H9 (cell line): ENCODE measurements at regions not wholly inside any gene's neighbourhood (a gene's known extent, or its start where the extent isn't known, plus 50 kb on each side); places are given as distances from the start of the nearest gene placed in this dataset.

Experiments used
- DNase-seq: peaks from one replicate; pipeline ENCODE4 v3.0.0-alpha.2; 2017
- H2AFZ ChIP-seq: one replicate; pipeline ENCODE4 v1.6.1; 2013; ENCODE audit warnings: mild to moderate bottlenecking, low read length, control low read depth, moderate library complexity
- H2AK5ac ChIP-seq: 2 replicates; pipeline ENCODE4 v1.6.1; 2013; ENCODE audit warnings: low read length, control low read depth, mixed read lengths; ENCODE audit not compliant: insufficient read length
- H2BK120ac ChIP-seq: one replicate; pipeline ENCODE4 v1.6.1; 2013; ENCODE audit warnings: low read depth, mild to moderate bottlenecking, low read length, control low read depth, inconsistent platforms; ENCODE audit not compliant: poor library complexity, severe bottlenecking
- H2BK12ac ChIP-seq: 2 replicates; pipeline ENCODE4 v1.6.1; 2013; ENCODE audit warnings: low read length, control low read depth, mixed read lengths, low read depth; ENCODE audit not compliant: insufficient read length
- H2BK15ac ChIP-seq: 2 replicates; pipeline ENCODE4 v1.6.1; 2013; ENCODE audit warnings: low read depth, low read length, control low read depth
- H2BK20ac ChIP-seq: one replicate; pipeline ENCODE4 v1.6.1; 2013; ENCODE audit warnings: low read depth, mild to moderate bottlenecking, low read length, control low read depth, inconsistent platforms; ENCODE audit not compliant: poor library complexity, severe bottlenecking
- H2BK5ac ChIP-seq: 2 replicates; pipeline ENCODE4 v1.6.1; 2013; ENCODE audit warnings: low read length, control low read depth, mixed read lengths; ENCODE audit not compliant: insufficient read length
- H3K14ac ChIP-seq: 2 replicates; pipeline ENCODE4 v1.6.1; 2013; ENCODE audit warnings: low read length, control low read depth; ENCODE audit not compliant: insufficient read depth
- H3K18ac ChIP-seq: 2 replicates; pipeline ENCODE4 v1.6.1; 2013; ENCODE audit warnings: low read depth, mild to moderate bottlenecking, mixed read lengths, low read length, control low read depth; ENCODE audit not compliant: insufficient read length
- H3K23ac ChIP-seq: 2 replicates; pipeline ENCODE4 v1.6.1; 2013; ENCODE audit warnings: low read length, control low read depth, mixed read lengths, low read depth; ENCODE audit not compliant: insufficient read length
- H3K23me2 ChIP-seq: 2 replicates; pipeline ENCODE4 v1.6.1; 2013; ENCODE audit warnings: low read depth, mild to moderate bottlenecking, mixed read lengths, low read length, control low read depth; ENCODE audit not compliant: insufficient read length, poor library complexity, severe bottlenecking
- H3K27ac ChIP-seq: 2 replicates; pipeline ENCODE4 v1.5.1; 2013; ENCODE audit warnings: low read length, control low read depth, mixed read lengths, low read depth; ENCODE audit not compliant: insufficient read length
- H3K27me3 ChIP-seq: 2 replicates; pipeline ENCODE4 v1.6.1; 2013; ENCODE audit warnings: low read length, control low read depth, inconsistent platforms; ENCODE audit not compliant: insufficient read depth
- H3K4ac ChIP-seq: 2 replicates; pipeline ENCODE4 v1.6.1; 2013; ENCODE audit warnings: low read depth, mild to moderate bottlenecking, control low read depth, inconsistent platforms, low read length, moderate library complexity
- H3K4me1 ChIP-seq: 2 replicates; pipeline ENCODE4 v1.6.1; 2013; ENCODE audit warnings: low read length, control low read depth, inconsistent platforms; ENCODE audit not compliant: insufficient read depth
- H3K4me2 ChIP-seq: 2 replicates; pipeline ENCODE4 v1.6.1; 2013; ENCODE audit warnings: low read length, control low read depth, mixed read lengths; ENCODE audit not compliant: insufficient read length, insufficient read depth
- H3K56ac ChIP-seq: 2 replicates; pipeline ENCODE4 v1.6.1; 2013; ENCODE audit warnings: low read depth, mild to moderate bottlenecking, mixed read lengths, low read length, control low read depth; ENCODE audit not compliant: insufficient read length
- H3K79me1 ChIP-seq: 2 replicates; pipeline ENCODE4 v1.6.1; 2013; ENCODE audit warnings: low read depth, mild to moderate bottlenecking, moderate library complexity, low read length, control low read depth, inconsistent platforms; ENCODE audit not compliant: insufficient read depth, poor library complexity, severe bottlenecking
- H3K79me2 ChIP-seq: 2 replicates; pipeline ENCODE4 v1.6.1; 2013; ENCODE audit warnings: low read length, control low read depth, inconsistent platforms; ENCODE audit not compliant: insufficient read depth
- H3K9ac ChIP-seq: 2 replicates; pipeline ENCODE4 v1.6.1; 2013; ENCODE audit warnings: low read length, control low read depth, mixed read lengths; ENCODE audit not compliant: insufficient read length; ENCODE audit errors: extremely low read depth
- H3K9me3 ChIP-seq: one replicate; pipeline ENCODE4 v1.6.1; 2013; ENCODE audit warnings: low read depth, low read length, inconsistent platforms; ENCODE audit not compliant: control insufficient read depth
- H3T11ph ChIP-seq: one replicate; pipeline ENCODE4 v1.6.1; 2013; ENCODE audit warnings: mild to moderate bottlenecking, low read length, control low read depth, inconsistent platforms
- H4K20me1 ChIP-seq: one replicate; pipeline ENCODE4 v1.6.1; 2013; ENCODE audit not compliant: control insufficient read depth, insufficient read length, insufficient read depth
- H4K5ac ChIP-seq: 2 replicates; pipeline ENCODE4 v1.6.1; 2013; ENCODE audit warnings: low read depth, mild to moderate bottlenecking, mixed read lengths, low read length, control low read depth; ENCODE audit not compliant: insufficient read length
- H4K8ac ChIP-seq: replicated peaks from 2 replicates; pipeline ENCODE4 v1.6.1; 2013; ENCODE audit warnings: low read length, control low read depth, mixed read lengths, low read depth; ENCODE audit not compliant: insufficient read length
- H4K91ac ChIP-seq: 2 replicates; pipeline ENCODE4 v1.6.1; 2013; ENCODE audit warnings: low read depth, mild to moderate bottlenecking, moderate library complexity, mixed read lengths, low read length, control low read depth; ENCODE audit not compliant: insufficient read length
- H3K27ac Mint-ChIP-seq, 3 experiments: 2 replicates in 2 of 3; 3 replicates in 1 of 3; pipeline ENCODE4 v1.8.0; 2020 to 2021; ENCODE audit warnings: mixed read lengths in 3 of 3, mild to moderate bottlenecking in 1 of 3, moderate library complexity in 1 of 3
- H3K27me3 Mint-ChIP-seq: 2 replicates; pipeline ENCODE4 v1.8.0; 2021; ENCODE audit warnings: low read depth, mild to moderate bottlenecking, moderate library complexity, mixed read lengths
- H3K36me3 Mint-ChIP-seq, 3 experiments: 2 replicates in 2 of 3; 3 replicates in 1 of 3; pipeline ENCODE4 v1.8.0; 2020 to 2021; ENCODE audit warnings: low read depth in 3 of 3, mixed read lengths in 3 of 3; ENCODE audit not compliant: insufficient read depth in 1 of 3
- H3K4me1 Mint-ChIP-seq, 2 experiments: 2 replicates each; pipeline ENCODE4 v1.8.0; 2020; ENCODE audit warnings: mixed read lengths in 2 of 2
- H3K4me3 Mint-ChIP-seq, 2 experiments: 2 replicates in 1 of 2; 3 replicates in 1 of 2; pipeline ENCODE4 v1.8.0; 2020 to 2021; ENCODE audit warnings: mild to moderate bottlenecking in 2 of 2, mixed read lengths in 2 of 2, moderate library complexity in 1 of 2
- H3K9me3 Mint-ChIP-seq, 2 experiments: 2 replicates in 1 of 2; 3 replicates in 1 of 2; pipeline ENCODE4 v1.8.0; 2020; ENCODE audit warnings: mild to moderate bottlenecking in 2 of 2, mixed read lengths in 2 of 2, moderate library complexity in 1 of 2
- CTCF ChIP-seq: fragments of 200-600 bp; sonication (generic); conservative IDR thresholded peaks from 3 replicates; pipeline ENCODE4 v1.8.0; 2021; ENCODE audit warnings: antibody characterized with exemption, mild to moderate bottlenecking
- WGBS: extraction: QIAGEN DNeasy Blood & Tissue Kit; methylation state at CpG from one replicate; pipeline ENCODE4 v1.1.7; 2013; ENCODE audit warnings: missing lambda C conversion rate, low lambda C conversion rate, mixed read lengths; ENCODE audit not compliant: insufficient read length; ENCODE audit errors: extremely low coverage; 5-methylcytosine and 5-hydroxymethylcytosine counted together

- Histone ChIP-seq H3K14ac (no peak overlapping the region), H2AK5ac (no peak overlapping the region), H2BK120ac (no peak overlapping the region), H3K79me2 (no peaks in the 10 kb centered on the region), H3T11ph (no peak overlapping the region), H2BK5ac (no peak overlapping the region), H3K27ac (no peak overlapping the region), H3K9me3 (no peaks in the 10 kb centered on the region), H3K4me1 (no peaks in the 10 kb centered on the region; the same call in 1 of the 2 replicates), H3K9ac (no peak overlapping the region), H3K27me3 (no peaks in the 10 kb centered on the region), H4K20me1 (no peaks in the 10 kb centered on the region), H2BK15ac (no peak overlapping the region), H4K91ac (no peak overlapping the region), H4K8ac (no peak overlapping the region), H3K23ac (no peak overlapping the region), H3K23me2 (no peaks in the 10 kb centered on the region), H3K4ac (no peak overlapping the region), H4K5ac (no peak overlapping the region), H3K4me2 (no peak overlapping the region), H2BK20ac (no peak overlapping the region), H2AFZ (no peak overlapping the region), H3K79me1 (no peaks in the 10 kb centered on the region), H3K18ac (no peak overlapping the region), H2BK12ac (no peak overlapping the region), H3K56ac (no peak overlapping the region)
- no peak for DNase-seq
- Mint-ChIP-seq H3K27me3 (no peaks in the 10 kb centered on the region), H3K4me1 (peaks cover 15 to 17% of the 10 kb centered on the region in 2 experiments), H3K36me3 (no peaks in the 10 kb centered on the region; a peak in 2 of 7 replicates), H3K27ac (no peak overlapping the region), H3K4me3 (no peak overlapping the region), H3K9me3 (no peaks in the 10 kb centered on the region; a peak in 1 of 5 replicates)
- no peak for TF ChIP-seq CTCF
- no CpG with 5 or more reads among the region's 3 CpGs for WGBS
These were observed 136.5 kb upstream of the FNDC3A start for GRCh38 chr13:48839171-48839570.
